HG02852 (cell line): ENCODE measurements at regions not wholly inside any gene's neighbourhood (a gene's known extent, or its start where the extent isn't known, plus 50 kb on each side); places are given as distances from the start of the nearest gene placed in this dataset.
"Not testable (repeated sequence)": the region's sequence is repeated elsewhere in the genome, so short reads cannot be mapped to it uniquely, and the experiment has no call there.

ENCODE experiments used
- ATAC-seq: cut with Tn5 transposase; IDR thresholded peaks from one replicate; pipeline ENCODE4 v1.9.1; 2021; ENCODE audit warnings: mild to moderate bottlenecking, moderate library complexity; ENCODE audit not compliant: unreplicated experiment

DNA sequence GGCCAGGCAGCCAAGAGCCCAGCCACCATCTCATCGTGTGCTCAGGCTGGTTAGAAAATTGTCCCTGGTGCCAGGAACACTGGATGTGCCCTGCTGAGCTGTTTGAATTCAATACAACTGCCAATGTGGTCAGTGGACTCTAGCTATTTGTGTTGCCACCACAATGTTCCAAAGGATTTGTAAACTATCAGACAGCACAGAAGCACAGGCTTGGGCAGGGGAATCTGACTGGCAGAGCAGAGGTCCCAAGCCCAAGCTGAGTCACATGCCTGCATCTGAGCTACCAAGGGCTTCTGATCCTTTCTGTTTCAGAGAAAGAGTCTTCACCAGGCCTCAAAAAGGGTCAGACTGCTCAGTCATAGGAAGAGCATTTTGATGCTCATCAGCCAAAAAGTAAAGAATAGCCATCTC, 232.1 kb upstream of the SEMA3C start:
- no peak for ATAC-seq

DNA sequence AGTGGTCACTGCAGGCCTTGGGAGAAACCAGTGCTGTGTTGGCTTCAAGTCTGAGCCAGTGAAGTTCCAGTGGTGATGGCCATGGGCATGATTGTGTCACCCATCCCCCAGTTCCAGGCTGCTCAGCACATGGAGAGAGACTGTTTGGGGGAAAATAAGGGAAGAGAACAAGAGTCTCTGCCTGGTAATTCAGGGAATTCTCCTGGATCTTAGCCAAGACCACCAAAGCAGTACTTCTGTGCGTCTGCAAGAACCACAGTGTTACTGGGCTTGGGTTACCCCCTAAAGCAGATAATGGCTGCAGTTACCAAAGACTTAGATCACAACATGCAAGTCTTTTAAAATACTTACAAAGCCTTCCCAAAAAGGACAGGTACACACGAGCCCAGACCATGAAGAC, 225.0 kb upstream of the SEMA3C start:
- no peak for ATAC-seq

DNA sequence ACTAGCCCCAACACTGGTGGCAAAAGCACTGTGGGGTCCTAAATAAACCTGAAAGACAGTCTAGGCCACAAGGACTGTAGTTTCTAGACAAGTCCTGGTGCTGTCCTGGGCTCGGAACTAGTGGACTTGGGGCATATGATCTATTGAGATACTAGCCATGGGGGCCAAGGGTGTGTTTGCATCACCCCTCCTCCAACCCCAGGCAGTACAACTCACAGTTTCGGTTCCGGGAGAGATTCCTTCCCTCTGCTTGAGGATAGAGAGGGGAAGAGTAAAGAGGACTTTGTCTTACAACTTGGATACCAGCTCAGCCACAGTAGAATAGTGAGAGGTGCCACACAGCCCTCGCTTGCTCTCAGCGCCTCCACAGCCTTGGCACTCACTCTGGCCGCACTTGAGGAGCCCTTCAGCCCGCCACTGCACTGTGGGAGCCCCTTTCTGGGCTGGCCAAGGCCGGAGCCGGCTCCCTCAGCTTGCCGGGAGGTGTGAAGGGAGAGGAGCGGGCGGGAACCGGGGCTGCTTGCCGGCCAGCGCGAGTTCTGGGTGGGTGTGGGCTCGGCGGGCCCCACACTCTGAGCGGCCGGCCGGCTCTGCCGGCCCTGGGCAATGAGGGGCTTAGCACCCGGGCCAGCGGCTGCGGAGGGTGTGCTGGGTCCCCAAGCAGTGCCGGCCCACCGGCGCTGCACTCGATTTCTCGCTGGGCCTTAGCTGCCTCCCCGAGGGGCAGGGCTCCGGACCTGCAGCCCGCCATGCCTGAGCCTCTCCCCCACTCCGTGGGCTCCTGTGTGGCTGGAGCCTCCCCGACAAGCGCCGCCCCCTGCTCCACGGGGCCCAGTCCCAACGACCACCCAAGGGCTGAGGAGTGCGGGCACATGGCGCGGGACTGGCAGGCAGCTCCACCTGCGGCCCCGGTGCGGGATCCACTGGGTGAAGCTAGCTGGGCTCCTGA, 222.7 kb upstream of the SEMA3C start:
- not testable (repeated sequence) for ATAC-seq

DNA sequence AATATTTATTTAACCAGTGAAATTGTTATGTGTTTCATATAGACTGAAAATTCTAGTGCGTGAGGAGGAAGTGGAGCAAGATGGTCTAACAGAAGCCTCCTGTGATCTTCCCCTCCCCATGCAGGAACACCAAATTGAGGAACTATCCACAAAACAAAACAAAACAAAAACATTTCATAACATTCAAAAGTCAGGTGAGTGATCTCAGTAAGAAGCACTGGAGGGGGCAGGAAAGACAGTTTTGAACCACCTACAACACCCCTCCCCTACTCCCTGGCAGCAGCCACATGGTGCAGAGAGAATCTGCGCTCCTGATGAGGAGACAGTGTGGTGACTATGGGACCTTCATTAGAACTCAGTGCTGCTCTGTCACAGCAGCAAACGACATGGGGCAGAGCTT, 221.9 kb upstream of the SEMA3C start:
- ATAC-seq, result no peak

DNA sequence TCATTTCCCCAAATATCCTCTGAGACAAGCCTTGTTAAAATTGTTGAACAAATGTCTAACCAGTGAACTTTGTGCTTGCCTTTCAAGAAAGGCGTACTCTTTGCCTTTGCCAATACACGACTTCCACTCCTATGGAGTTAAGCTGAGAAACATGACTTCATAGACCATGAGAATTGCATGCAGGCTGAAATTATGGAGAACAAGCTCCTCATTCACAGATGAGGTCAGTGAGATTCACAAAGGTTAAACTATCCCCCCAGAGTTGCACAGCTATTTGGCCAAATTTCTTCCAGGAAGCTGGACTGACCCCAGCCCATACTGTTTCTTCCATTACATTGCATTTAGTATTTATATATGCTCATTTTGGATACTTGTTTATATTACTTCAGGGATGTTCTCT, 221.4 kb upstream of the SEMA3C start:
- no peak for ATAC-seq

DNA sequence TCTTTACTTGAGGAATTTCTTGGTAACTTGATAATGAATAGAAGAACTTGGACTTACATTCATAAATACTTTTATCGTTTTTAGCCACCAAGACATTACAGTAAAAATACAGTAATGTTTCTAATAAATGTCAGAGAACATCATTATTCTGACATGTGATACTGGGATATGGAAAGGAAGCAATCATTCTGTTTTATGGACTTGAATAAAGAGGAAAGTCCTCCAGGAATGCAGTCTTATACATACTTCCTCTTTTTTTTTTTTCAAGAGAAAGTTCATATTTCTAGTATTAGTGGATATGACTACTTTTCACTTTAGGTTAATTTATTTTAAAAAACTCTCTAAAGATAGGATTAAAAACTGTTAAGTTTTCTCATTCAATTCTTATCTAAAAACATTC, 220.0 kb upstream of the SEMA3C start:
- no peak for ATAC-seq

DNA sequence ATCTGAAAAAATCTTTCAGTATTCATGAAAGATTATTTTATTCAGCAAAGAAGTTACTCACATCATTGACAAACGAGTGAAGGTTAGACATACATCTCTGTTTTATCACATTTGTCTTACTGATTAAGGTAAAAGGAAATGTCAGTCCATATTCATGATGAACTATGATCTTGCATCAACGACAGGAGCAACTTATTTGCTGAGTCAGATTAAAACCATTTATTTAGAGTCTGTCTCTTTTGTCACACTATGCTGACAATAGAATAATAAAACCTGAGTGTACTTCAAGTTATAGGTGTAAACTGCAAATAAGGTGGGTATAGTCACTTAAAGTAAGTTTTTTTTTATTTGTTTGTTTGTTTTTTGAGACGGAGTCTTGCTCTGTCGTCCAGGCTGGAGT, 216.5 kb upstream of the SEMA3C start:
- no peak for ATAC-seq

DNA sequence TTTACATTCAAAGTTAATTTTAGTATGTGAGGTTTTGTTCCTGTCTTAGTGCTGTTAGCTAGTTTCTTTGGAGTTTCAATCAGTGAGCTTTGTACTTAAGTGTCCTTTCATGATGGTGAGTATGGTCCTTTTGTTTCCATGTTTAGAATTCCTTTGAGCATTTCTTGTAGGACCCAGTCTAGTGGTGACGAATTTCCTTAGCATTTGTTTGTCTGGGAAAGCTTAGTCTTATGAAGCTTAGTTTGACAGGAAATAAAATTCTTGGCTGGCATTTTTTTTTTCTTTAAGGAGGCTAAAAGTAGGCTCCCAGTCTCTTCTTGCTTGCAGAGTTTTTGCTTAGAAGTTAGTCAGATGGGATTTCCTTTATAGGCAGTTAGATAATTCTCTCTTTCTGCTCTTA, 209.2 kb upstream of the SEMA3C start:
- ATAC-seq, result no peak

DNA sequence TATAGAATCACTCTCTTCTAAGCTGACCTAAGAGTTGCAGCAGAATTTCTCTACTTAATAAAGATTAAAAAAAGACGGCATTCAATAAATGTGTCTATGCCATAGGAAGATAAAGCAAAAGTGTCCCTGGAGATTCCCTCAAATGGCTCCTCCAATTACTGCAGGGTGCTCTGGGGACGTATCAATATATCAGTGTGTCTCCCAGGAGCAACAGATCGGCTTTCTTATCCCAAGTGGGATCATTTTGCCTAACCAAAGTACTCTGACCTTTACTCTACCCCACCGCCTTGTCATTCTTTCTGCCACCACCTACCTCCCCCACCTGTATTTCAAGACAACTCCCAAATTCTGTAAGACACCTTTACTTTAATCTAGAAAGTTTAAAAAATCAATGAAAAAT, 202.0 kb upstream of the SEMA3C start:
- ATAC-seq, result no peak

DNA sequence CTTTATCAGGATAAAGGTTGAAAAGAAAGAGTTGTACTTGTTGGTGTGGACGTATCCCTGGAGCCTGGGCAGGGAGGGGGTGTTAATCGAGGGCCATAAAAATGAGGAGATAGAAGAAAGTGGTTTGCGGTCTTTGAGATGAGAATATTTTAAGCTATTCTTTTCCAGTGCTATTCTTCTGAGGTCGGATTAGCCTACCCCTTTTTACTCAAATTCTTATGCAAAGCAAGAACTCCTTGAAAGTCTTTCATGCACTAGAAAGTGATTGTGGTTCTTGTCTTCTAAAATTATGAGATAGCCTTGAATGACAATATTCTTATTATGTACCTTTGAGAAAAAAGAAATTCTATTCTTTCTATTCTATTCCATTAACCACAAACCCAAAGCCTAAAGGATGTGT, 201.3 kb upstream of the SEMA3C start:
- no peak for ATAC-seq

DNA sequence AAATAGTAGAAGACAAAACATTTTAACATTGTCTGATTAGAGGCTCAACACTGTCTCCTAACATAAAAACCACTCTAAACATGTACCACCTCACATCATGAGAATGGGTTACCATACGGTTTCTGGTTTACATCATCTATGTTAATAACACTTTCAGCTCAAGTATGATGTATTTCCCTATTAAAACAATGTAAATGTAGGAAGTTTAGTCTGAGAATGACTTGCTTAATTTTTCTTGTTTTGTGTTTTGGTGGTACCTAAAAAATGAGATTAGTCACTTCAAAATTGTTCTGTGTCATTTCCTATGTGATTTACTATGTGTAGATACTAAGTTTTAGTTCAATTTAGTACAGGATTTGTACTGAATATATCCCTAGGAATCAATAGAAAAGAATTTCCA, 195.8 kb upstream of the SEMA3C start:
- ATAC-seq, result no peak

DNA sequence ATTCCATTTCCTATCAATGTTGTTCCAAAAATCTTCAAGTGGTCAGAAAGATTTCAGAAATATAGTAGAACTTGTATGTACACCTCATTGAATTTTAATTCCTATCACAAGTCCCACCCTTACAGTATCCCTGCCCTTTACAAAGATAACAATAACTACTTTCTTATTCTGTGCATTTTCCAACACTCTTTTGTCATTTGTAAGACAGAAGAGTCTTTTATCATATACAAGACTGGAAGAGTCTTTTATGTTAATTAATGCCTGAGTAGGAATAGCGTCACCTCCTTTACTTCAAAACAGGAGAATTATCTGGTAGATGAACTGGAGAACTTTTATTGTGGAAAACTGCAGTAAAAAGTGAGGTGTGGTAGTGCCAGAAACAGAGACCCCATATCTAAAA, 193.9 kb upstream of the SEMA3C start:
- ATAC-seq, result no peak

DNA sequence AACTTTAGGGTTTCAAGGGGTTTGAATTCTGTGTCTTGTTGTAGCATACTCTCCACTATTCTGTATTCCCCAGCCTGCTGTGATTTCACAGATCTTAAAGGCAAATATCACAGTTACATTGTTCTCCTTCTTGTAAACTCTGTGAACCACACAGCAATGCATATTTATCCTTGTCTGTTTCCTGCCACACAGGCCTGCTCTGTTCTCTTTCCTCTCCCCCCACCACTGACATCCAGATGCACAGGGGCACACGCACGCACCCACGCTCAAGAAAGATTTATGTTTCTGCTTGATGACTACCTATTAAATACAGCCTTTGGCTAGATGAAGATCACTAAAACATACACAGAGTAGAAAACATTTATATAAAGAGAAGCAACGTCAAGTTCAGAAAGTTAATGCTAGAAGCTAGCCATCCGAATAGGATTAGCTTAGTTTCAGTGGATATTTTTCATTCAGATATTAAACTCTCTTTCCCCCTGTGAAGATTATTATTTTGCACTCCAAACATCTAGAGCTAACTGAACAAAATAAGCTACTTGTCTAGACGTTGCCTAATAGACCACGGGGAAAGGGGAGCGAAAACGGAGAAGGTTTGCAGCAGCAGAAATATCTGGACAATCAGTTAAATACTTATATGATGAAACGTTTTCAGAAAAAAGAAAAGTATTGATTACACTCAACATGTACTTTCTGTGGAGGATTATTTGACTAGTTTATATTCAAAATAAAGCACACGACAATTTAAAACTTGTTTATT, 193.1 kb upstream of the SEMA3C start:
- no peak for ATAC-seq

DNA sequence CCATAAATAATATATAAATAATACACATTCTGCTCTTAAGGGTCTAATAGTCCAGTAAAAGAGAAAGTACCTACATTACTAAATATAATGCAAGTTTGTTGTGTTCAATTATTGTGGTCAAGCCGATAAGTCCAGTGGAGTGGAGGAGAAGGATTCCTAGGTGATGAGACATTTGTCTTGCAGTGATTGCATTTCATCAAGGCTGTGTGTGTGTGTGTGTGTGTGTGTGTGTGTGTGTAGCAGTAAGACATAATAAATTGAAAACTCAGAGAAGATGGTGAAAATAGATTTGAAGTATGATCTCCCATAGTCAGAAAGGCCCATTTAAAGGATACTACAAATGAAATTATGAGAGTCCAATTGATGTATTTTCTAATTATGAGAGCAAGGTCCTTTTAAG, 192.5 kb upstream of the SEMA3C start:
- no peak for ATAC-seq

DNA sequence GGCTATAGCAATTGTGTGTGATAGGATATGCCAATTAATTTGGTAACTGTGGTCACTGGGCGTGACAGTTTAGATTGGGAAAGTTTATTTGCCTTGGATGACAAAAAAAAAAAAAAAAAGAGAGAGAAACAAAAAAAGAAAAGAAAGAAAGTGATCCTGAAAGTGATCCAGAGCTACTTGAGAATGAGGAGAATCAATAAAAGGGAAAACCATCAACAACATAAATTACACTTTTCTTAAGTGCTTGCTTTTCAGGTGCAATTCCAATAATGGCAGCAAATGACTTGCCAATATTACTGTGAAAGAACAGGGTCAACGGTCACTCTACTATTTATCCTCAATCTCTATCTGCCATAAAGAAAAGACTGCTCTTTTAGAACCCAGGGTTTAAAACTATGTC, 191.8 kb upstream of the SEMA3C start:
- ATAC-seq, result no peak

DNA sequence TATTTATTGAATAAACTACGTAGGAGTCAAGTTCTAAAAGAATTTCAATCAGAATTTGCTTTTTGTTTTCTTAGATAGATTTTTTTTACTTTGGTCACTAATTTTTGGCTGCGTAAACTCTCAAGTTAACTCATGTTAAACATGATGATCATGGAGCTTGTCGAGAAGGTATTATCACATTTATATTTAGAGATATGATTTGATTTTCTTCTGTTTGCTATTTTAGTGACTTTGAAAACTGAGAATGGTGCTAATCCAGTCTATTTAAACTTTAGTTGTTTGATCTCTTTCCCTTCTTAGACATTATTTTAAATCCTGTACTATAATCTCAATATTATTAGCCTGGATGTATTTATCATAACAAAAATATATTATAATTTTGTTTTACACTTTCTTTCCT, 179.4 kb upstream of the SEMA3C start:
- ATAC-seq, result no peak

DNA sequence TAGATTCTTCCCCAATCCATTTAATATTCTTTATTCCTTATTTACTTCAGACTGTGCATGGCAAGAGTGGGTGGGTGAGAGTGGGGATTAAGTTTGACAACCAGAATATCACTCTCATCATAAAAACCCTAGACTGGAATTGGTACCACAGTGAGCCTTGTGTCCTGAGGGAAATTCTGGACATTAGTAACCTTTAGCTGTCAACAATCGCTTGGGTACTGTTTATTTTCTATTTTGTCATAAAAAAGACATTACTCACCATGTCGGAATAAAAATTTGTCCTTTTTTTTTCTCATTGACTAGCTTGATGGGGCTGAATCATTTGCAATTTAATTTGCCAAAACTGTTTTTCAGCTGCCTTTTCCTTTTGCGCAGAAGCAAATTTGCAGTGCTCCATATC, 176.1 kb upstream of the SEMA3C start:
- no peak for ATAC-seq

DNA sequence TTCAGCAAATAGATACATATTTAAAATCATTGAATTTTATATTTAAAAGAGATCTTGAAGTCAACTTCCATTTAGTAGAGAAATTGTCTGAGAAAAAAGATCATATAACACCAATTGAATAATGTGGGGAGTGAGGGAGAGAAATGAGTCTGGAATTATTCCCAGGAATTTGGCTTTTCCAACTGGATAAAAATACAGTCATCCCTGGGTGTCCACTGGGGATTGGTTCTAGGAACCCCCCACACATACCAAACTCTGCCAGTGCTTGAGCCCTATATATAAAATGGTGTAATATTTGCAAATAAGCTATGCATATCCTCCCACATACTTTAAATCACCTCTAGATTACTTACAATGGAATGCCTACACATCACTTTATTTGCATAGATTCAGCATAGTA, 162.8 kb upstream of the SEMA3C start:
- no peak for ATAC-seq

DNA sequence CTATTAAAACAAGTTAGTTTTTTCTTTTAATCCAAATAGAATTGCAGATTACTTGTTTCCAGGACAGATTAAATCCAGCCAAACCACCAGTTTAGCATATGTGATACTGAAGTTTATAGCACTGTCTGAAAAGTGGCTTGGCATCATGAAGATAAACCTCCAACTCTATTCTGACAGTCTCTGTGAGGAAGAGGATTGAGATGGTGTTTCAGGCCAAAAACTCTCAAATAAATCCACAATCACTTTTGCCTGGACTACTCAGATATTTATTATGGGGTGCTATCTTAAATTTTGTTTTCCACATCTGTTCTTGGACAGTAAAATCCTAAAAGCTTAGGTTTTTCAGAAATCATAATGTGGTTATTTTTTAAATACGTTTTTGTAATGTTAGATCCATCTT, 161.7 kb upstream of the SEMA3C start:
- no peak for ATAC-seq

DNA sequence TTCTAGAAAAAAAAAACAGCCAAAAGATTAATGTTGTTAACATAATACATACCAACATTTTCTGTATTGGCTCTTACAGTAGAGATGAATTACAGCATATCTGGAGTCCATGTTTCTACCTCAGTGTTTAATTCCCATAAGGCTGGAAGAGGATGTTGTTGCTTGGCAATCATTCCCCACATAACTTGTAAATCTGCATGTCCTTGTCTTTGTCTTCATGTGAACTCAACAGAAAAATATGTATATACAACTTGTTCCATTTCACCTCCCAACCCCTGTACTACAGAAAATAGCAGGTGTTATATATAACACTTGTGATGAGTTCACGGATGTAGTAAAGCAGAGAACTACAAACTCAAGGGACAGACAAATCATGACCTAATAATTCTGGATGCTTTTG, 160.9 kb upstream of the SEMA3C start:
- no peak for ATAC-seq

DNA sequence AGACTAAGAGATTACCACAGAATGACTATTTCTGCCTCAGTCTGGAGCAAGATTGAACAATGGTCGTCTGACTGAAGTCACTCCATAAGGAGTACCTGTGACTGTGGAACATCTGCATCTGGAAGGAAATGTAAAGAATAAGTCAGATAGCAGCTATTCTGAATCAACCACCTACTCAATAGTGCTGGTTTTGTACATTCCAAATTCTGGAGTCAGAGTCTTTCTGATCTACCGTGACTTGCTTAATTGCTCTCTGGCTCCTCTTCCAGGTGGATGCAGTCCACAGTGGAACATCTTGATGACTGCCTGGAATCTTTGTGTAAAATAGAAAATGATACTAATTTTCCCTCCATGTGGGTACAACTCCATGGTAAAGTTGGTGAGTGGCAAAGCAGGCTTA, 156.3 kb upstream of the SEMA3C start:
- ATAC-seq, result no peak

DNA sequence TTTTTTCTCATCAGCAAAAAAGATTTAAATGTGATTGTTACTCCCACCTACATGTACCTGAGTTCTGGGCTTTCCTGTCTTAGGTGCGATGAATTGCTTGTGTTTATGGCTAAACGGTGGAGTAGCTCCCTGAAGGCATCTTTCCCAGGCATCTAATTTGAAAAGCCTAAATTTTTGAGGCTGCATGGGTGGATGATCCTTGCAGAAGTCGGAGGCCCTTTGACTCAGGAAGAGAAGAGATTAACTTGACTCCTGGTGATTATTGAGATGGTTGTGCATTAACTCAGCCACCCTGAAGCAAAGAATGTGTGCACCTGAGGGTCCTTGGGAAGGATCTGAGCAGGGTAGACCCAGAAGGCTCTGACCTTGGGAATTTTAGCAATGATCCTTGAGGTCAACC, 155.6 kb upstream of the SEMA3C start:
- ATAC-seq, result no peak
